ENCODE measurements at regions not wholly inside any gene's neighbourhood (a gene's known extent, or its start where the extent isn't known, plus 50 kb on each side); places are given as distances from the start of the nearest gene placed in this dataset.
"Not testable (repeated sequence)": the region's sequence is repeated elsewhere in the genome, so short reads cannot be mapped to it uniquely, and the experiment has no call there.

DNA sequence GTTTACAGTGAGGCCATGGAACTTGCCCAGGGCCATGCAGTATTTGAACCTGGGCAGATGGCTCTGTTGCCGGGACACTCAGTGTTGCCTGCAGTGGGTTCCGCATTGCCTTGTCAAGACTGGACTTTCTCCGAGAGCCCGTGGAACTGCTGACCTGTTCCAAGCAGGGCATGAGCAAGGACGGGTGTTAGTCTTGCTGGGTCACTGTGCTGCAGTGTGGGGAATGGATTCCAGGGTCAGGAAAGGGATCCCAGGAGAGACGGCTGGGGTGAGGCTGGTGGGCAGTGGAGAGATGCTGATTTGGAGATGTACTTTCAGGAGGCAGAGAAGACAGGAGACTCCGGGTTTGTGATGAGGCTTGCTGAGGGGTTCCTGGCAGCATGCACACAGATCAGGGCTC, 348.7 kb upstream of the HS6ST1 start:
- H3K4me3 ChIP-seq (ENCODE audit: low read depth, low read length), result no peak overlapping the region

DNA sequence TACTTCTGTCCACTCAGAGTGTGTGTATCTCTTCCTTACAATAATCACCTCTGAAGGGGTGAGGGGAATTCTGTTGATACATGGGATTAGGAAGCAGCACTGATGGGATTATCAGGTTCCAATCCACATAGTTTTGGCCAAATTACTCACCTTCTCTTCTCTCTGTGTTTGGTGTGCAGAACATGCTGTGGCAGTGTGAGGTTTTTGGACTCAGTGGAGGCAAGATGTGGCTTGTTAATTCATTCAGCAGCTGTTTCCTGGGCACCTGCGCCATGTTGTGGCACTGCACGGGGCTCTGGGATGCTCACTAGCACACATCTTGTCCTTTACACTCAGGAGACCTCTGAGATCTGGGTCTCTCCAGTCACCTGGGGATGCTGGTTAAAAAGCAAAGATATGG, 350.3 kb upstream of the HS6ST1 start:
- H3K4me3 ChIP-seq (ENCODE audit: low read depth, low read length), result no peak overlapping the region

DNA sequence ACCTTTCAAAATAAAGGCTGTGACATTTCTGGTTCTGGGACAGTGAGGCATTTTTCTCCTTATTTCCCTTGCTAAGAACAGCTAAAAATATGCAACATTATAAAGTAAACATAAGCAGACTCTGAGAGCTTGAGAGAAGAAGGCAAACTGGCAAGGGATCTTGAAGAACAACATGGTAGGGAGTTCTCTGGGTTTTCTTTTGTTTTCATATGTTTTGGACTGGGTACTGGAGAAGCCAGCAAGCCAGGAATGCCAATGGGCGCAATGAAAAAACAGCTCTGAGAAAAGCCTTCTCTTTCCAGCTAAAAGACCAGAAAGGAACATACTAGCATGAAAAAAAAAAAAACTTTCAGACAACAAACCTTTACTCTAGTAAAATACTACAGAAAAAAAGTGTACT, 351.4 kb upstream of the HS6ST1 start:
- no peak overlapping the region for H3K4me3 ChIP-seq (ENCODE audit: low read depth, low read length)

DNA sequence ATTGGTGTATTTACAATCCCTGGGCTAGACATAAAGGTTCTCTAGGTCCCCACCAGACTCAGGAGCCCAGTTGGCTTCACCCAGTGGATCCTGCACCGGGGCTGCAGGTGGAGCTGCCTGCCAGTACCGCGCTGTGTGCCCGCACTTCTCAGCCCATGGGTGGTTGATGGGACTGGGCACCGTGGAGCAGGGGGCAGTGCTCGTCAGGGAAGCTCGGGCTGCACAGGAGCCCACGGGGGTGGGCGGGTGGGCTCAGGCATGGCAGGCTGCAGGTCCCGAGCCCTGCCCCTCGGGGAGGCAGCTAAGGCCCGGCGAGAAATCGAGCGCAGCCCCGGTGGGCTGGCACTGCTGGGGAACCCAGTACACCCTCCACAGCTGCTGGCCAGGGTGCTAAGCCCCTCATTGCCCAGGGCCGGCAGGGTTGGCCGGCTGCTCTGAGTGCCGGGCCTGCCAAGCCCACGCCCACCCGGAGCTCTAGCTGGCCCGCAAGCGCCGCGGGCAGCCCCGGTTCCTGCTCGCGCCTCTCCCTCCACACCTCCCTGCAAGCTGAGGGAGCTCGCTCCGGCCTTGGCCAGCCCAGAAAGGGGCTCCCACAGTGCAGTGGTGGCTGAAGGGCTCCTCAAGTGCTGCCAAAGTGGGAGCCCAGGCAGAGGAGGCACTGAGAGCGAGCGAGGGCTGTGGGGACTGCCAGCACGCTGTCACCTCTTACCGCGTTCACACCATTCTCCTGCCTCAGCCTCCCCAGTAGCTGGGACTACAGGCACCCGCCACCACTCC, 353.5 kb upstream of the HS6ST1 start:
- not testable (repeated sequence) for H3K4me3 ChIP-seq (ENCODE audit: low read depth, low read length)

DNA sequence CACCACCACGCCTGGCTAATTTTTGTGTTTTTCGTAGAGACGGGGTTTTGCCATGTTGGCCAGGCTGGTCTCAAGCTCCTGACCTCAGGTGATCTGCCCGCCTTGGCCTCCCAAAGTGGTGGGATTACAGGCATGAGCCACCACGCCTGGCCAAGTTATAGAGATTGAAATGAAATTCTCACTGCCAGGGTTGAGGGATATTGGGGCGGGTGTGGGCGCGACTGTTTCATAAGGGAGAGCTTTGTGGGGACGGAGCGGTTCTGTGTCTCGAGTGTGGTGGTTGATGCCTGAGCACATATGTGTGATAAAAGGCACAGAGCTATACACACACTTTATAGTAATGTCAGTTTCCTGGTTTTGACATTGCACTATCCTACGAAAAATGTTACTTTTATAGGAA, 361.0 kb upstream of the HS6ST1 start:
- not testable (repeated sequence) for H3K4me3 ChIP-seq (ENCODE audit: low read depth, low read length)

DNA sequence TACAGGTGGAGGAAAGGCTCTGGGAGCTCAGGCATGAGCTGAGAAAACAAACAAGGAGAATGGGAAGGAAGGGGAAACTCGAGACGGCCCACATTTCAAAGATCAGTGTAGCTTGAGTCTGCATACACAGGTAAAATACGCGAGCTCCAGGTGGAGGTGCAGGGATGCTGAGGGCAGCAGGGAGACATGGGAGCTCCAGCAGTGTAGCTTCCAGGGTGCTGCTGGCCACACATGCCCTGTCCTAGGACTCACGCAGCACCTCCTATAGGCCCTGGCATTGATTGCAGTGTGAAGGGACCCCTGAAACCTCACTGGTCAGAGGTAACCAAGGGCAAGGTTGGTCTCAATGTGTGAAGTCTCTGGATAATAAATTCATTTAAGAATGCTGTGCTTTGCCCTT, 362.8 kb upstream of the HS6ST1 start:
- no peak overlapping the region for H3K4me3 ChIP-seq (ENCODE audit: low read depth, low read length)

DNA sequence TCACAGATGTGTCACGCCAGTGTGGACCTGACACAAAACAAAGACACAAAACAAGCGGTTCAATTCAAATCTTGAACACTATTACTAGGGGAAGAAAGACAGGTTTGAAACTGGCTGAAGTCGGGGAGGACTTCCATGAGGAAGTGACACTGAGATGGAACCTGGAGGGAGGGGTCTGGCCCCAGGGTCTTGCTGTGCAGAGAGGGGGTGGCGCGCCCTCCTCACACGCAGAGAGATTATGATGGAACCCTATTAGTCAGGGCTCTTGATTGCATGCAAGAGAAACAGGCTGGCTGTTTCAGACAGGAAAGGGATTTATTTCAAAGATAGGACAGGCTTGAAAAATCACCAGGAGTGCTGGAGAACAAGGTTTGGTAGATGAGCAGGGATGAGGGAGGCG, 363.6 kb upstream of the HS6ST1 start:
- H3K4me3 ChIP-seq (ENCODE audit: low read depth, low read length), result no peak overlapping the region

DNA sequence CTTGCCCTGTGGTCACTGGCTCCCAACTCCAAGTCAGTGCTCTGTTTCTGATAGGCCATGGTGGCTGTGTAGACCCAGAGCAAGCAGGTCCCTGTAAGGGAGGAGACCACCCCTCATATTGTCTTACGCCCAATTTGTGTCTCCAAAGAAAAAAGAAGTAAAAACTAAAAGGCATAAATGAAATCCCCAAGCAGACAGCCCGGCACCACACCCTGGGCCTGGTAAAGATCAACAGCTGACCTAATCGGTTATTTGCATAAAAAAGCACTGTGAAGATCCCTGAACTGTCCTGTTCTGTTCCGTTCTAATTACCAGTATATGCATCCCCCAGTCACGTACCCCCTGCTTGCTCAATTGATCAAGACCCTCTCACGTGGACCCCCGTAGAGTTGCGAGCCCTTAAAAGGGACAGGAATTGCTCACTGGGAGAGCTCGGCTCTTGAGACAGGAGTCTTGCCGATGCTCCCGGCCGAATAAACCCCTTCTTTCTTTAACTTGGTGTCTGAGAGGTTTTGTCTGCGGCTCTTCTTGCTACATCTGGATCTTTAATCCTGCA, 364.1 kb upstream of the HS6ST1 start:
- H3K4me3 ChIP-seq (ENCODE audit: low read depth, low read length), result no peak overlapping the region

DNA sequence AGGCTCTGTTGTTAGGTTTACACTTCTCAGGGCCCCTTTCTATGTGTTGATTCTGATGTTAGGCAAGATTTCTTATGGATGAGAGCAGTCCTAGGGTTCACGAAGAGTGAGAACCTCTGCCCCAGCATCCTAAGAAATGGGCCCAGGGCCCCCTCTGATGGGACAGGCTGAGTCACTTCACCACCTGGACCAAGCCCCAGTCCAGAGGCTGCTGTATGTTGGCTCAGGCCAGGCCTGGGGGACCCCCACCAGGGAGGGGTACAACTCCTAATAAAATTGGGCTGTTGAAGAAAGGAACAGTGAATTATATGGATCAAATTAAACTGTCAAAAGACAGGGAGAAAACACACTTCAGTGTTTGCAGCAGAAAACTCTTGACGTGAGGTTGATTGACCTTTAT, 365.9 kb upstream of the HS6ST1 start:
- no peak overlapping the region for H3K4me3 ChIP-seq (ENCODE audit: low read depth, low read length)

DNA sequence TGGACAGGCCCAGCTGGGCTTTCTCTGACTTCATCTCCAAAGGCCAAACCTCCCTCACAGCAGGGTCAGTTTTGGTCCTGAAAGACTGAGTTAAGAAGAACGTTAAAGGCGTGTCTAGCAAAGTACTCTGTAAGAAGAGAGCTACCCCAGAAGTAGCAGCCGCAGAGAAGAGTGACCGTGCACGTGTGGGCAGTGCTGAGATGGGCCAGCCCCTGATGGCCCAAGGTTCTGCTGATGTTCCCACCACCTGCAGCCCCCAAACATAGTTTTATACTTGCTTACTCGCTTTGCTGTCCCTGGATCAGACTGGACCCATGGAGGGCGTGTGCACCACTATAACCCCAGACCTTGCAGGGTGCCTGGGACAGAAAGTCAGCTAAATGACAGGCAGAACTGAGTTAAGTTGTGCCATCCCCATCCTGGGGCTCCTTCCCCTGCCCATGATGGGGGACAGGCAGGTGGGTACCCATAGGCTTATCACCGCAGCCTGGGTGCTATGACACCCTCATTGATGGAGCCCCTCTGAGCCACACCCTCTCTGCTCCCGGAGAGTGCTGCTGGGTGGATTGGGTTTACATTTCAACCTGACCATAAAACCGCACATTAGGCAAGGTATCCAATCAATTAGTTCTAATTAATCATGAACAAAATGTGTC, 367.3 kb upstream of the HS6ST1 start:
- H3K4me3 ChIP-seq (ENCODE audit: low read depth, low read length), result no peak overlapping the region

DNA sequence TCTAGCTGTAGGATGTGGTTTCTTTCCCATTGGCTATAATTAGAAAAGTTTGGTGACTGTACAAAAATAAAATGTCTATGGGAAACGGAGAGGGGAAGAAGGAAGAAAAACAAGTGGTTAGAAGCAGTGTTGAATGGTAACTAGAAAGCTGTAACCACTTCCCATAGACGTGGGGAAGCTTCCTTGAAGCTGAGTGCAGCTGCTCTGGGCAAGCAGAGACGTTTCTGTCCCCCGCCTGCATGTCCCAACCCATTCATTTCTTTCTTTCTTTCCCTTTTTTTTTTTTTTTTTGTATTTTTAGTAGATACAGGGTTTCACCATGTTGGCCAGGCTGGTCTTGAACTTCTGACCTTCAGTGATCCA, 367.8 kb upstream of the HS6ST1 start:
- no peak overlapping the region for H3K4me3 ChIP-seq (ENCODE audit: low read depth, low read length)

DNA sequence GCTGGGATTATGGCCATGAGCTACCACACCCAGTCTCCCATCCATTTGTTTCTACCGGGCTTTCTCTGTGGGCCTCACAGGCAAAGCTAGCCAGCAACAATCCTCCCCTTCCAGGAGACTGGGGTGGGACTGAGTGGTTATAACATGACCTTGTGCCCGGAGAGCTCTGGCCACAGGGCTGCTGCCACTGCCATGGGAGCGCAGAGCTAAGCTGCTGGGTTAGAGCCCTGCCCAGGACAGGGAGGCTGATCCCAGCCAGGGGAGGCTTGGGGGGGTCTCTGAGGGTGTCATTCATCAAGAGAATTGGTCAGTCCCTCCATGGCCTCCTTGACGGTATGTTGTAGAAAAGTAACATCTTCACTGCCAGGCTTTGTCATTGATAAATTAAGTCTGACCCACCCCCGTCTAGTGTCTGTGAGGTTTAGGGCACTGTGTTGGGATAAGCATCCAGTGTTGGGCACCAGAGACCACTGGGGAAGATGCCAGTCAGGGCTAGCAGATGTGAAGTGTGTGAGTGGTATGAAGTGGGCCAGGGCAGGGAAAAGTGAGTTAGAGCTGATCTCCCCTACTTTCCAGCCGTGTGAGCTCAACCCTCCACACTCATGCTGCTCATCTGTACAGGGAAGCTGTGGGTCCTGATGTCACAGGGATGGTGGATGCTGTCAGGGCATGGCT, 368.4 kb upstream of the HS6ST1 start:
- no peak overlapping the region for H3K4me3 ChIP-seq (ENCODE audit: low read depth, low read length)

DNA sequence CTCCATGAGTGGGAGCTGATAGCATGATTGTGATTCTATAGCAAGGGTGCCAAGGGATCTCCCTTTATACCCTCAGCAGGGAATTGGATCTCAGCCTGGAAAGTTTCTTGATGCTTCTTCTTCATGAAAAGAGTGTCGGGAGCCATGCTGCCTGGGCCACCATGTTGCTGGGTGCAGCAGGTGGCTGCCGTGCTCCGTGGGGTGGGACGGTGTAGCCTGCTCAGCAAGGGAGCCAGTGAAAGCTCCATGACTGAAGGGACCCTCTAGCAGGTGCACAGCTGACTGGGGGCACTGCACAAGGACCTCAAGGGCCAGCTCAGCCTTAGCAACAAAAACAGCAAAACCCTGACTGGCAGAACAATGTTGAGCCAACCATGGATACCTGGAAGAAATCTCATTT, 368.9 kb upstream of the HS6ST1 start:
- no peak overlapping the region for H3K4me3 ChIP-seq (ENCODE audit: low read depth, low read length)

DNA sequence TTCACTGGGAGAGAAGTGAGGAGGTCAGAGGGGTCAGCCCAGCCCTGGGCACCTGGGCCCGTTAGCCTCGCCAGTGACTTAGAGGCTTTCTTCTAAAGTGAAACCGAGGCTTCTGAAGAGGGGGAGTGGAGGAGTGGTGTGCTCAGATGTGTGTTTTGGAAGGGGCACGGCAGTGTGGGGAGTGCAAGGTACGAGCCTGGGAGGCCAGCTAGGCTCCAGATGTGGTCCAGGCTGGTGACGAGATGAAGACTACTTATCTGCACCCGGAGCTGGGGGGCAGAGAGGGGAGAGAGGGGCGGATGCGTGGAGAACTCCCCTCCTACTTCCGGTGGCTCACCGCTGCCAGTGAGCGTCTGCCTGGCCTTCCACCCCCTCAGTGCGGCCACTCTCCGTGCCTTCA, 371.3 kb upstream of the HS6ST1 start:
- no peak overlapping the region for H3K4me3 ChIP-seq (ENCODE audit: low read depth, low read length)

DNA sequence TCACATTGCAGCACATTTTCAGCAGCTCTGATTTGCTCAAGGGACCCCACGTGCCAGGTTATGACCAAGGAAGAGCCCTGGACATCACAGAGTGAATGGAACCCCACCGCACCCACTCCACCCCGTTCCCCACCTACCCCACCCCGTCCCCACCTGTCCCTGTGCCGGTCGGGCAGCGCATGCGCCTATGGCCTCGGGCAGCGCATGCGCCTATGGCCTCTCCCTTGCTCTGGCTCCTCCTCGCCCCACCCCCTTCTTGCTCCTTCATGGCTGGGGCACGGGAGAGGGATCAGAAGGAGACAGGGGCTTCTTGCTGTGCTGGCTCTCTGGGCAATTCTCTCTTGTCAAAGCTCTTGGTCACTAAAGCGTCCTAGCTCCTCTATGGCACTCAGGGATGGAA, 371.8 kb upstream of the HS6ST1 start:
- no peak overlapping the region for H3K4me3 ChIP-seq (ENCODE audit: low read depth, low read length)

DNA sequence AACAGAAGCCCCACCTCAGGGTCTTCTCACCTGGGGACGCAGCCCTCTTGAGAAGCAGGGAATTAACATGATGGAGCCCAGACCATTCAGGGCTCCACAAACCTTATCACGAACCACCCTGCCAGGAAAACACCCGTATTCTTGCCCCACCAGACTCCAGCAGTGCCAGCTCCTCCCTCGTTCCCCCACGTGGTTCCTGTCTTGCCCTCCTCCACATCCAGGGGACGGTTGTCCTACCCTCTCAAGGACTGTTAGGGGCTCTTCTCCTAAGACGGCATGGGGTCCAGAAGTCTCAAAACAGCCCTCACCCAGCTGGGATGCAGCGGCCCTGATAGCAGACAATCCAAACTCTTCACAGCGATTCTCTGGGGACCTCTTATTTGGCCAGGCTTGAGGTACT, 372.2 kb upstream of the HS6ST1 start:
- no peak overlapping the region for H3K4me3 ChIP-seq (ENCODE audit: low read depth, low read length)

DNA sequence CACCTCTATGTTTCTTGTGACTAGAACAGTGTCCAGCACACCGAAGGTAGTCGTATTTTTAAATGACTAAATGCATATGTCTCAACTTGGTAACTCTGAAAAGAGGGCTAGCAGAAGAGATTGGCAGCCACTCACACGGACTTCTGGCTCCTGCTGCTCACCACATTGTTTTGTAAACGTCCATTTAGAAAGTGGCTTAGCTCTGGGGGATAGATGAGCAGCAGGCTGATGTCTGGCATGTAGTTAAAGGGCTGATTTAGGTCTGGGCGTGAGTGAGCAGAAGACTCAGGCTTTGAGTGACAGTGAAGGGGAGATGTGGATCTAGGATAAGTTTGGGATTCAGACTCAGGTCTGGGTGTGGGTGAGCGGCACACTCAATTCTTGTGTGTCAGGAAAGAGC, 372.9 kb upstream of the HS6ST1 start:
- H3K4me3 ChIP-seq (ENCODE audit: low read depth, low read length), result no peak overlapping the region

DNA sequence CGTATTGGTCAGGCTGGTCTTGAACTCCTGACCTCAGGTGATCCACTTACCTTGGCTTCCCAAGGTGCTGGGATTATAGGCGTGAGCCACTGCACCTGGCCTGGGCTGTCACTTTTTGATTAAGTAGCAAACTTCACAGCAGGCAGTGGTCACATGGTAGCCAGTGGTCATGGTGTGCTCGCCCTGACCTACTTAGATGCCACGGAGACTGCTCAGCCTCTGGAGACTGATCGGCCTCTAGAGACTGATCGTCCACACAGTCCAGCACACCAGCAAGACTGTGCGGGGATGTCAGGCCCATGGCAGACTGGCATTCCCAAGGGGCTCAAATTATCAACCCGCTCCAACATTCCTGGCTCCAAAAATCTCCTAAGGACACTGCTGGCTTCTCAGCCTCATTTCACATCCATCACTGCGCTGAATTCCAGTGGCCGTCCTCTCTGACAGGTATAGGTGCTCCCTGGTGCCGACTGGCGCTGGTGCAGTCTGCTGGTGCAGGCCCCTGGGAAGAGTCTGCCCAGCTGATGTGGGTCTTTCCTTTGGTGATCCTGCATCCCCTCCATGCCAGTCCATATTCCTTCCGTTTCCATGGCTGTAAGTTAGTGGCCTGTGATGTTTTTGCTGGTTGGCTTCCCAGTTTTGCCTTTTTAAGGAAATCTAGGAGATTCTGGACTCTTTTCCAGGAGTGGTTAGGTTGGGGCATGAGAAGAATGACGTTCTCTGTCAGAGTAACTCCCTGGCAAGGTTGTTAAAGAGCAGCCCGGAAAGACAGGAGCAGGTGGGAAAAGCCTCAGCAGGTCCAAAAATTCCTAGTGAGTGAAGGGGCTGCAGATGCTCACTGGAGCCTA, 374.5 kb upstream of the HS6ST1 start:
- no peak overlapping the region for H3K4me3 ChIP-seq (ENCODE audit: low read depth, low read length)

DNA sequence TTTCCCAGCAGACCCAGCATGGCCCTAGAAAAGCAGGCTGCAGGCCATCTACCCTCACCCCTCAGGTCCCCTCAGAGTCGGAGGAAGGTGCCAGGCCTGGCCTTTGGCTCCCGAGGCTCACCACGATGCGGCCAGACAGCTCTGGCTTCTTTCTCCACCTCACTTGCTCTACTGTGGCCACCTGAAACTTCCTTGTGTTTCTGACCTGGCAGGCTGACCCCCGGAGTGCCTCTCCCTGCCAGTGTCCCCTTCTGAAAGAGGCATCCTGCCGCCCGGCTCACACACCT, 375.0 kb upstream of the HS6ST1 start:
- no peak overlapping the region for H3K4me3 ChIP-seq (ENCODE audit: low read depth, low read length)

DNA sequence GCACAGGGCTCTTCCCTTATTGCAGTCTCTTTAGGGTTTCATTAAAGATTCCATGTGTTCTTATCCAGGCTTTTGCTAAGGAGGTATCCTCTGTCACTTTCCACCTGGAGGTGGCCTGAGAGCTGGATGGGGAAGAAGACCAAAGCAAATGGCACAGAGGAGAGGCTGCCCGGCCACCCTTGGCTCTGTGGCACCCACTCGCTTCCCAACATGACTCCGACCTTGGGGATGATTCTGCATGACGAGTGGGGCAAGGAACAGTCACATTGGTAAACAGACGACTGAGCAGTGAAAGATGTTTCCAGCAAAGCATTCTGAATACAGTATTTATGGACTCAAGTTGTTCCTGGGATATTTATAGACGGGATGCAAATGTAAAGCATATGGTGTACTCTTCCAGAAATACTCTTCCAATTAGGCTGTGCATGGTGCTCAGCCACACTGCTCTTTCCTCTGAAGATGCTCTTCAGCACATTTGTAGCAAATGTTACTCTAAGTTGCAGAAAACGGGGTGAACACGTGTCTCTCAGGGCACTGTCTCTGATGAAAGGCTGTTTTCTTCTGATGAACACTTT, 377.1 kb upstream of the HS6ST1 start:
- H3K4me3 ChIP-seq (ENCODE audit: low read depth, low read length), result no peak overlapping the region

DNA sequence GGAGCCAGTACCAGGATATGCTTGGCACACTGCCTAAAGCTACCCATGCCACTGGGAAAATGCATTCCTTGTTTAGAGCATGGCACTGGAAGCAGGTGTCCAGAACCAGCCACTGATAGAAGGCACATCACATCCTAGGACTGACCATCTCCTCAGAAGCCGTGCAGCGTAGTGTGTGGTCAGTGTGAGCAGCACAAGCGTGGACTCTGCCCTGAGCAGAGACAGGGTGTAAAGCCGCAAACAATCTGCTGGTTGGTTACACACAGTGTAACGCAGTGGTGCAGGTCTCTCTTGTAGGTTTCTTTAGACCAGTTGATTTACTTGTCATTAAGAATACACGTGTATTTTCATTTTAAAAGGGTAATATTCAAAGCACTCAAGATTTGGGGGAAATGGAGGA, 377.8 kb upstream of the HS6ST1 start:
- no peak overlapping the region for H3K4me3 ChIP-seq (ENCODE audit: low read depth, low read length)

All from iPS-11a (cell line).